Right forelimb (tissue), 1 donor: ENCODE measurements at regions not wholly inside any gene's neighbourhood (a gene's known extent, or its start where the extent isn't known, plus 50 kb on each side); places are given as distances from the start of the nearest gene placed in this dataset.

ENCODE experiments used
- DNase-seq: peaks from one replicate; pipeline ENCODE4 v3.0.0-alpha.2; 2018

- DNase-seq = no peak
These were observed 415.0 kb upstream of the FBXO33 start for GRCh38 chr14:39847194-39847593.

DNA sequence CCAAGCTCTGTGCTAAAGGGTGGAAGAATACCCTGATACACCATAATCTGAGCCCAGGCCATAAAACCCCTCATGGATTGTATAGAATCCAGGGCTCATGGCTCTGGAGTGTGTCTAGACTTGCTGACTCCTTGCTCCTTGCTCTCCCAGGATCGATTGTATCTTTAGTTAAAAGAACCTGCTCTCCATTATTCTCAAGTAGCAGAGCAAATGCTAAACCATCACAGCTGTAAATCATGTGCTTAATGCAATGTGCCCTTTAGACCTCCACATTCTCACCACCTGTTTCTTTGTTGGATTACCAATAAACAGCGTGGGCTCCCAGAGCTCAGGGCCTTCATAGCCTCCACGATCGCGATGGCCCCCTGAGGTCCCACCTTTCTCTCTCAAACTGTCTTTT lies 411.6 kb upstream of the FBXO33 start:
- no peak for DNase-seq

DNA sequence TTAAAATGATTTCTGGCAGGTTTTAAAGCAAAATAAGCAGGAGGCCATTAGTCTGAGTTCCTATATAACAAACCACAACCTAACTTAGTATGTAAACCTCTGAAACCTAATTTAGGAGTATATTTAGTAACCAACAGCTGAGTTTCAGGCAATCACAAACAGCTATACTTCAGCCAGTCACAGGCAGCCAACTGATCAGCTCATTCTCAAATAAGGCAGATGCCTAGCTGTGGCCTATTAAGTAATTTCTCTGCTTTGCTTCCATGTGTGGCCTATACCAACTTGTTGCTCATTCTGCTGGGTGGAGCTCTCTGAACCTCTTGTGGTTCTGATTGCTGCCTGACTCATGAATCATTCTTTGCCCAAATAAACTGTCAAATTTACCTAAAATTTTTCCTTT lies 408.9 kb upstream of the FBXO33 start:
- DNase-seq = no peak

- no peak for DNase-seq
These were observed 395.8 kb upstream of the FBXO33 start for GRCh38 chr14:39827901-39828655.

DNA sequence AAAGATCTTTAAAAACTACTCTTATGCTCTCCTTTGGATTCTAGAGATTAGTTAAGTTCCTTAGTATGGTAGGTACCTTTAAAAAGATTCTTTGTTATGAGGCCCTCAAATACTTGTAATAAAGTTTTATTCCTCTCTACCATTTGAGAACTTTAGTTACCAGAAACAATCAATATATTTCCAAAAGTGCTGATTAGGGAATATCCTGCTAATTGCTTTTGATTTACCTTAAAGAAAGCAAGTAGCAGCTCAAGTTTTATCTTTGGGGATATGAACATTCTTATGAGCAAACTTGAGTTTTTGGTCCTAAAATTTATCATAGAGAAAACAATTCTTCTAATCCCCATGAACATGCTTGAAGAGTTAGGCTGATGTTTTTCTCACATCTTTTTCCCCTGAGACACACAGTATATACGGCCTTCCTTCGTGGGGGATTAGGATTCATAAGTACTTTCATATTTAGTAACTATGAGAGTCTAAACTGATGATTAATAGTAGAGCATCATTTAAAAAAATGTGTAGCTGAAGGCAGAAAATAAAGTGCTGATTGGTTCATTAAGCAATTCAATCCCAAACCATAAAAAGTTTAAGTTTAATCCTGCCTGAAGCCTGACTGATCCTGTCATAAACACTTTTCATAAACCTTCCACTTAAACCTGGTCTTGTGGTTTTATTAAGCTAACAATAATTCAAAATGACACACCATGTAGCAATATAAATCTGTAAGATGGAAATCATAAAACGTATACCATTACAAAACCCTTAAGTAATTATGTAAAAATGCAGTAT lies 380.5 kb upstream of the FBXO33 start:
- no peak for DNase-seq

DNA sequence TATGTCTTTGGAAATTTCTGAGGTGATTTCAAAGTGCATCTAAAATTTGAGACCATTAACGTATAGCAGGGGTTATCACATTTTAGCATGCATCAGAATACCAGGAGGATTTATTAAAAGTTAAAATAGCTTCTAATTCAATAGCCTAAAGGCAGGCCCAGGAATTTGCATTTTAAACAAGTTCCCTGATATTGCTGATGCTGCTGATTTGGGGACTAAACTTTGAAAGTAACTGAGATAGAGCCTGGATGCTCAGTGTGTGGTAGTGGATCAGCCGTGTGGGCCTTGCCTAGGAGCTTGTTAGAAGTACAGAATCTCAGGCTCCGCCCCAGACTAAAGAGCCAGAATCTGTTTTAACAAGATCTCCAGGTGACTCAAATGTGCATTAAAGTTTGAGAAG lies 375.0 kb upstream of the FBXO33 start:
- DNase-seq = no peak

DNA sequence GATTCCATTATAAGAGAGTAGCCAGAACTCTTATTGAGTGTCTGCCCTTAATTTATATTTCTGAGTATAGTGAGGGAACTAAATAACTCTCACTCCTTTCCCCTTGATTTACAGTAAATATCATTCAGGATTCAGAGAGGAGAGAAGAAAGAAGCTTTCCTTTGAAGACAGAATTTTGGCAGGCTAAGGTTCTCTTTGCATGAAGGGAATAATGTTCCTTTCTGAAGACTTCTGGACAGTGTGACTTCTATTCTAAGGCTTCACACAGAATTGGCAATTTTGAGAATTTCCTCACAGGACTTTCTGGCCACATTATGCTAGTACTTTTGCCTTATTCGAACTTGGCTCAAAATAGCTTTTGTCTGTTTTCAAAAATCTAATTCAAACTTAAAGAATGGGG lies 352.2 kb upstream of the FBXO33 start:
- no peak for DNase-seq

DNA sequence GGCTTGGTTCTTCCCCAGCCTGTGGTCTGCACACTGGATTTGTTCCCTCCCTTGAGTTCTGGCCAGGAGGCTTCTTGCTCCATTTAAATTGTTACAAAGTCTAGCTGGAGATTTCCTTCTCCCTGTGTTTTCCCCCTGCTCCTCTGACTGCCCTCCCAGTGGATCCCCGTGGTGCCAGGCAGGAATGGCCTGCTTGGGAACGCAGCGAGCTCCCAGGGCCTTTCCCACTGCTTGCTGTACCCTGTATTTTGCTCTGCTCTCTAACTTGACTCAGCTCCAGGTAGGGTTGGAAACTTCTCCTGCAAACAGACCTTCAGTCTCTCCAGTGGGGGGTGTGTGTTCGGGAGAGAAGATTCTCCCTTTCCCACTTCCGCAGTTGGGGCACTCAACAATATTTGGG lies 349.2 kb upstream of the FBXO33 start:
- DNase-seq = no peak

DNA sequence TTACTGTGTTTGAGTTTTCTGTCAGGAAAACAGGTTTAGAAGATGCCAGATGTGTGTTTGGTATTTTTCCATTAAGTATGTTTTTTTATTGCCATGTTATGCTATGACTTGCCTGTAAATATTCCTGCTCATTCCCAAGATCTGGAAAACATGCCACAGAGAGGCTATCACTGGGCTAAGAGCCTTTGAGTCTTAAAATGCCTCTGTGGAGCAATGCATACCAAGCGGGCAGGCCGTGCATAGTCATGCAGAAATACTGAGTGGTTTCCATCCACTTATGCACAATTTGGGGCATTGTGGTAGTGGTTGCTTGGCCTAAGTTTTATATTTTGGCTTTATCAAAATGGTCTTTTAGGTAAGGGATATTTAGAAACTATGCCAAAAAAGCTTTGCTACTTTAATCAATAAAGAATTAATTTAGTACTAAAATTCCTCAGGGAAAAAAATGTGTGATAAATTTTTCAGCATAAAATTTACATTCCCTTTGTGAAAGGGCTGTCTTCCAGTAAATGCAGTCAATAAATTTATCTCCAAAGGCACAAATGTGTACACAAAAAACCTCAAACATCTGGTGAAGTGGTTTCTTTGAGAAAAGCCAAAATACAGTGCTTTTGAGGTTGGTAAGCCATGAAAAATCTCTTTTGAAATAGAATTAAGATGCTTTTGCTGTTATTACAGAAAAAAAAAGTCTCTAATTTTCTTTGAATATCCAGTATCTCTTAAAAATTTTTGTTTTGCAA lies 341.3 kb upstream of the FBXO33 start:
- DNase-seq = no peak

DNA sequence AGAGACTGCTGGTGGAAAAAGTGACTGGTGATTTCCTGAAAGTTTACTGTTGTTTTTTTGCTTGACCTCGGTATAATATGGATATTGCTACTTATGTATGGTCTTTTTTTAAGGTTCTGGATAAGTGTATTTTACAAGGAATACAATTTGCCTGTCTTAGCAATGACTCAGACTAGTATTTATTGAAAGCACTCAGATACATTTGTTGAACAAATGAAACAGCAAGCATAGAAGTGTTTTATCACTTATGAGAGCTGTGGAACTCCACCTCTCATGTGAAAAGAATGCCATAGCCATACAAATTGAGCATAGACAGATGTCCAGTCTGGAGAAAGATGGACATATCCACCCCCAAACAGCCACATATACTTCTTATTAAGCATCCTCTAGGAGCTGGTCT lies 340.4 kb upstream of the FBXO33 start:
- no peak for DNase-seq

DNA sequence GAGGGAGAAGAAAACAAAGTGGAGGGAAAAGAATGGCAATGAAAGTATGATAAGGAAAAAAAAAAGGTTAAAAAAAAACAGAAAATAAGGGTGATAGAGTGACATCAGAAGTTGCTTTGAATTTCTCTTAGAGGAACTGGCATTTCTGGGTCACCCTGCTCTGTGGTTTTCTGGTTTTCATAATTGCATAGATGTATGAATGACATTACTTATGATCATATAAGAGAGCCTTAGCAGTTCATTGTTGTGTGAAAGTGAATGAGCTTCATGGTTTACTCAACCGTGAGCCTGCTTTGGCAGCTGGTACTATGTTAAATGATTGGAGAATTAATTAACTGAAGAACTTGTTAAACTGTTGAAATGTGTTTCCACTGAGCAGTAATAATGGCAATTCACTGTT lies 336.4 kb upstream of the FBXO33 start:
- no peak for DNase-seq

- DNase-seq = no peak
These were observed 334.3 kb upstream of the FBXO33 start for GRCh38 chr14:39766397-39767000.

DNA sequence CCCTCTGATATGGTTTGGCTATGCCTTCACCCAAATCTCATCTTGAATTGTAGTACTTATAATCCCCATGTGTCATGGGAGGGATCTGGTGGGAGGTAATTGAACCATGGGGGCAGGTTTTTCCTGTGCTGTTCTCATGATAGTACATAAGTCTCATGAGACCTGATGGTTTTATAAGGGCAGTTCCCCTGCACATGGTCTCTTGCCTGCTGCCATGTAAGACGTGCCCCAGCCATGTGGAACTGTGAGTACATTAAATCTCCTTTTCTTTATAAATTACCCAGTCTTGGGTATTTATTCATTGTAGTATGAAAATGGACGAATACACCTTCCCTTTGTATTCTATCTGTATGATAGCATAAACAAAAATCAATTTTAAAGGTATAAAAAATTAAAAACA lies 333.4 kb upstream of the FBXO33 start:
- DNase-seq = no peak

GRCh38 chr14:39763402-39763890 lies 331.2 kb upstream of the FBXO33 start:
- DNase-seq = no peak

- DNase-seq = no peak
These were observed 330.6 kb upstream of the FBXO33 start for GRCh38 chr14:39762576-39763401.

DNA sequence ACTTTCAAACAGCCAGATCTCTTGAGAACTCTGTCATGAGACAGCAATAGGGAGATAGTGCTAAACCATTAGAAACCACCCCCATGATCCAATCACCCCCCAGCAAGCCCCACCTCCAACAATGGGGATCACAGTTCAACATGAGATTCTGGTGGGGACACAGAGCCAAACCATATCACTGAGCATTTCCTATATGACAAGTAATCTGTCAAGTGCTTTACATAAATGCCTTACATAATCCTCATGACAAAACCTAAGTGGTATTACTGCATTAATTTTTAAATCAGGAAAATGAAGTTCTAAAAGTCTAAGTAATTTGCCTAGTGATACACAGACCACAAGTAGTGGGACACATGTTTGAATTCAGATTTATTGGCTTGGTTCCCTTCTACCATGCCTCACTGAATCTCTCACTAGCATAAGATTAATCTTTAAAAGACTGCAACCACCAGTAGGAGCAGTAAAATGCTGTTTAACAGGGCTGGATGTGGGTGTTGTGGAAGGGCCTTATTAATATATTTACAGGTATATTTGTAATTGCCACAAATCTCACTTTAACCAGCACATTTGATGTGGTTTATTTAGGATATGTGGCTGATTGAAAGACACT lies 323.1 kb upstream of the FBXO33 start:
- no peak for DNase-seq

- DNase-seq = no peak
These were observed 308.2 kb upstream of the FBXO33 start for GRCh38 chr14:39740454-39740853.

DNA sequence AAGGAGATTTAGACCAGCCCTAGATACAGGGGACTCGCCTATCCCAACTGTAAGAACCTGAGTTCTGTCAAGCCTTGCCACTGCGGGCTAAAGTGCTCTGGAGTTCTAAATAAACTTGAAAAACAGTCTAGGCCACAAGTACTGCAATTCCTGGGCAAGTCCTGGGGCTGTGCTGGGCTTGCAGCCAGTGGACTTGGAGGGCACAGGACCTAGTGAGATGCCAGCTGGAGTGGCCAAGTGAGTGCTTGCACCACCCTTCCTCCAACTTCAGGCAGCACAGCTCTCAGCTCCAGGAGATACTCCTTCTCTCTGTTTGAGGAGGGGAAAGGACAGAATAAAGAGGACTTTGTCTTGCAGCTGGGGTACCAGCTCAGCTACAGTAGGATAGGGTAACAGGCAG lies 307.6 kb upstream of the FBXO33 start:
- DNase-seq = no peak

GRCh38 chr14:39734306-39734705 lies 302.1 kb upstream of the FBXO33 start:
- no peak for DNase-seq

DNA sequence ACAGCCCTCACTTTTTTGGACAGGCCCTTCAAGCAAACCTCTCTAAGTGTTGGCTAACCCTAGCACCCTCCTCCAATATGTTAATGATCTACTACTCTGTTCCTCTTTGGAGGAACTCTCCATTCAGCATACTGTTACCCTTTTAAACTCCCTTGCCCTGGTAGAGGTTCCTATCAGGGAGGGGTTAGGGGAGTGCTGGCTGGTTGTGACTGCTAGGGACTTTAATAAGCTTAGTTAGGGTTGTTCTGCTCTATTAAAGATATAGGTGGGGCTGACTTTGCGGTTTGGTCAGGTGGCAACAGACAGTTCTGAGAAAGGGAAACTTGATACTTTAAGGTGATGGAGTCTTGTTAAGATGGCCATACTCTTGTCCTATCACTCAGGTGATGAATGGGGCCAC lies 301.5 kb upstream of the FBXO33 start:
- no peak for DNase-seq

- DNase-seq = no peak
These were observed 299.7 kb upstream of the FBXO33 start for GRCh38 chr14:39731912-39732311.

GRCh38 chr14:39726563-39726962 lies 294.3 kb upstream of the FBXO33 start:
- no peak for DNase-seq
